ENCODE measurements at regions not wholly inside any gene's neighbourhood (a gene's known extent, or its start where the extent isn't known, plus 50 kb on each side); places are given as distances from the start of the nearest gene placed in this dataset.
"Not testable (repeated sequence)": the region's sequence is repeated elsewhere in the genome, so short reads cannot be mapped to it uniquely, and the experiment has no call there.

DNA sequence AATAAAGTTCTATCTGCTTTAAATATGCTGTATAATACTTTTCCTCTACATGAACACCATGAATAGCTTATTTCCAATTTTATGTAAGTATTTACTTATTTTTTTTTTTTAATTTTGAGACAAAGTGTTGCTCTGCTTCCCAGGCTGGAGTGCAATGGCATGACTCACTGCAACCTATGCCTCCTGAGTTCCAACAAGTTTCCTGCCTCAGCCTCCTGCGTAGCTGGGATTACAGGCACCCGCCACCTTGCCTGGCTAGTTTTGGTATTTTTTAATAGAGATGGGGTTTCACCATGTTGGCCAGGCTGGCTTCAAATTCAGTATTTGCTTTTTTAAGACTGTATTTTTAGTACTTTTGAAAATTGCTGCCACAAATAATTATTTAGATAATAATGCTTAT lies 1365.9 kb downstream of the GRIK2 start:
- TF ChIP-seq, protein P1, sequence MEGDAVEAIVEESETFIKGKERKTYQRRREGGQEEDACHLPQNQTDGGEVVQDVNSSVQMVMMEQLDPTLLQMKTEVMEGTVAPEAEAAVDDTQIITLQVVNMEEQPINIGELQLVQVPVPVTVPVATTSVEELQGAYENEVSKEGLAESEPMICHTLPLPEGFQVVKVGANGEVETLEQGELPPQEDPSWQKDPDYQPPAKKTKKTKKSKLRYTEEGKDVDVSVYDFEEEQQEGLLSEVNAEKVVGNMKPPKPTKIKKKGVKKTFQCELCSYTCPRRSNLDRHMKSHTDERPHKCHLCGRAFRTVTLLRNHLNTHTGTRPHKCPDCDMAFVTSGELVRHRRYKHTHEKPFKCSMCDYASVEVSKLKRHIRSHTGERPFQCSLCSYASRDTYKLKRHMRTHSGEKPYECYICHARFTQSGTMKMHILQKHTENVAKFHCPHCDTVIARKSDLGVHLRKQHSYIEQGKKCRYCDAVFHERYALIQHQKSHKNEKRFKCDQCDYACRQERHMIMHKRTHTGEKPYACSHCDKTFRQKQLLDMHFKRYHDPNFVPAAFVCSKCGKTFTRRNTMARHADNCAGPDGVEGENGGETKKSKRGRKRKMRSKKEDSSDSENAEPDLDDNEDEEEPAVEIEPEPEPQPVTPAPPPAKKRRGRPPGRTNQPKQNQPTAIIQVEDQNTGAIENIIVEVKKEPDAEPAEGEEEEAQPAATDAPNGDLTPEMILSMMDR (IDR thresholded peaks at IDR 0.05; ENCODE audit: poor library complexity, severe bottlenecking), result no peak
- TF ChIP-seq MXI1 (conservative IDR thresholded peaks at IDR 0.05; ENCODE audit: poor library complexity, severe bottlenecking), result no peak
- no peak for TF ChIP-seq EZH2 (IDR thresholded peaks at IDR 0.05; ENCODE audit: borderline replicate concordance, insufficient read depth, low read length, poor library complexity, severe bottlenecking)
- TF ChIP-seq SMC3 (conservative IDR thresholded peaks at IDR 0.05; ENCODE audit: poor library complexity), result no peak
- TF ChIP-seq EP300 (conservative IDR thresholded peaks at IDR 0.05; ENCODE audit: poor library complexity, severe bottlenecking), result no peak
- TF ChIP-seq REST (IDR thresholded peaks at IDR 0.05; ENCODE audit: borderline replicate concordance), result no peak
- no peaks in the 10 kb centered on the region for H3K36me3 ChIP-seq (ENCODE audit: insufficient read depth, low read length)
- H2AFZ ChIP-seq (ENCODE audit: low read depth, low read length), result no peak overlapping the region
- H4K20me1 ChIP-seq (ENCODE audit: insufficient read depth), result no peaks in the 10 kb centered on the region
- H3K27ac ChIP-seq (ENCODE audit: low read length), result no peak overlapping the region
- no peak overlapping the region for H3K9ac ChIP-seq (ENCODE audit: low read length)
- no peaks in the 10 kb centered on the region for H3K9me3 ChIP-seq (ENCODE audit: low read length)
- H3K4me3 ChIP-seq (ENCODE audit: low read length), result no peak overlapping the region
- H3K4me2 ChIP-seq (ENCODE audit: low read length), result no peak overlapping the region
- no peaks in the 10 kb centered on the region for H3F3A ChIP-seq (ENCODE audit: insufficient read depth, low read length, poor library complexity, severe bottlenecking)
- H3K79me2 ChIP-seq (replicated peaks; ENCODE audit: insufficient read depth, low read length), result no peaks in the 10 kb centered on the region
- no peaks in the 10 kb centered on the region for H3K27me3 ChIP-seq (ENCODE audit: insufficient read depth, low read depth, low read length)
- no peaks in the 10 kb centered on the region for H3K9me2 ChIP-seq (ENCODE audit: insufficient read depth, low read length)

DNA sequence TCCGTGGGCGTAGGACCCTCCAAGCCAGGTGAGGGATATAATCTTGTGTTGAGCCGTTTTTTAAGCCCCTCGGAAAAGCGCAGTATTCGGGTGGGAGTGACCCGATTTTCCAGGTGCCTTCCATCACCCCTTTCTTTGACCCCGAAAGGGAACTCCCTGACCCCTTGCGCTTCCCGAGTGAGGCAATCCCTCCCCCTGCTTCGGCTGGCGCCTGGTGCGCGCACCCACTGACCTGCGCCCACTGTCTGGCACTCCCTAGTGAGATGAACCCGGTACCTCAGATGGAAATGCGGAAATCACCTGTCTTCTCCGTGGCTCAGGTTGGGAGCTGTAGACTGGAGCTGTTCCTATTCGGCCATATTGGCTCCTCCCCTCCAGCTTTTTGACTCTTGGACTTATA lies 1365.0 kb downstream of the GRIK2 start:
- H4K20me1 ChIP-seq (ENCODE audit: insufficient read depth); H3K27me3 ChIP-seq (ENCODE audit: insufficient read depth, low read depth, low read length); H3K79me2 ChIP-seq (replicated peaks; ENCODE audit: insufficient read depth, low read length); H3K27ac ChIP-seq (ENCODE audit: low read length); H3K9ac ChIP-seq (ENCODE audit: low read length); H3K36me3 ChIP-seq (ENCODE audit: insufficient read depth, low read length); H3F3A ChIP-seq (ENCODE audit: insufficient read depth, low read length, poor library complexity, severe bottlenecking); H3K9me3 ChIP-seq (ENCODE audit: low read length); H3K4me2 ChIP-seq (ENCODE audit: low read length); H3K9me2 ChIP-seq (ENCODE audit: insufficient read depth, low read length); H3K4me3 ChIP-seq (ENCODE audit: low read length); H2AFZ ChIP-seq (ENCODE audit: low read depth, low read length): not testable (repeated sequence)

DNA sequence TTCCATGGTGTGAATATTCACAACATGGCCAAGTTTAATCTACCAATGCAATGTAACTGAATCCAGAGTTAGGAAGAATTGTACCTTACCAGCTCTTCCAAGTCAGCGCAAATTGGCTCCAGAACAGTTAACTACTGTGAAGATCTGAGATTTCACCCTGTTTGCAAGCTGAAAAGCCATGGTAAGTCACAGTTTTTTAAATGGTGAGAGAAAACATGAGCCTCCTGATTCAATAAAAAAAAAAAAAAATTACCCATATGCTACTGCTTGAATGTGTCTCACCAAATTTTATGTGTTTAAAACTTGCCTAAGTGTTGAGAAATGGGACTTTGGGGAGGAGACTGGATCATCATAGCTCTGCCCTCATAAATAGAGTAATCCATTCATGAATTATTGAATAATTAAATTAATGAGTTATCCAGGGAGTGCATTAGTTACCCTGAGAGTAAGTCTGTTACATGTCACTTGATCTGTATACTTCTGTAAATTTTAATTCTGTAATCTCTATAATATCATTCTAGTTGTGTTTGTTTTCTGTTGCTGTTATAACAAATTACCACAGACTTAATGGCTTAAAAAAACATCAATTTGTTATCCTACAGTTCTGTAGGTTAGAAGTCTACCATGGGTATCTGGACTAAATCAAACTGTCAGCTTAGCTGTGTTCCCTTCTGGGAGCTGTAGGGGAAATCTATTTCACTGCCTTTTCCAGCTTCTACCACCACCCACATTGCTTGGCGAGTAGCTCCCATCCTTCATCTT lies 1355.9 kb downstream of the GRIK2 start:
- no peaks in the 10 kb centered on the region for H3K9me3 ChIP-seq (ENCODE audit: low read length)
- no peaks in the 10 kb centered on the region for H3K36me3 ChIP-seq (ENCODE audit: insufficient read depth, low read length)
- H3K9ac ChIP-seq (ENCODE audit: low read length), result no peak overlapping the region
- H3K9me2 ChIP-seq (ENCODE audit: insufficient read depth, low read length), result no peaks in the 10 kb centered on the region
- no peak overlapping the region for H3K4me3 ChIP-seq (ENCODE audit: low read length)
- no peaks in the 10 kb centered on the region for H4K20me1 ChIP-seq (ENCODE audit: insufficient read depth)
- H3K27ac ChIP-seq (ENCODE audit: low read length), result no peak overlapping the region
- H3K79me2 ChIP-seq (replicated peaks; ENCODE audit: insufficient read depth, low read length), result no peaks in the 10 kb centered on the region
- no peak overlapping the region for H3K4me2 ChIP-seq (ENCODE audit: low read length)
- TF ChIP-seq SMC3 (conservative IDR thresholded peaks at IDR 0.05; ENCODE audit: poor library complexity) (no peak), MXI1 (conservative IDR thresholded peaks at IDR 0.05; ENCODE audit: poor library complexity, severe bottlenecking) (no peak), POLR2AphosphoS5 (IDR thresholded peaks at IDR 0.05) (no peak), REST (IDR thresholded peaks at IDR 0.05; ENCODE audit: borderline replicate concordance) (no peak), TAF1 (IDR thresholded peaks at IDR 0.05; ENCODE audit: low read depth) (no peak), EZH2 (IDR thresholded peaks at IDR 0.05; ENCODE audit: borderline replicate concordance, insufficient read depth, low read length, poor library complexity, severe bottlenecking) (no peak), RAD21 (conservative IDR thresholded peaks at IDR 0.05) (no peak), EP300 (conservative IDR thresholded peaks at IDR 0.05; ENCODE audit: poor library complexity, severe bottlenecking) (no peak)
- TF ChIP-seq, protein P1 (IDR thresholded peaks at IDR 0.05; ENCODE audit: poor library complexity, severe bottlenecking), result no peak
- H3F3A ChIP-seq (ENCODE audit: insufficient read depth, low read length, poor library complexity, severe bottlenecking), result no peaks in the 10 kb centered on the region
- no peak overlapping the region for H2AFZ ChIP-seq (ENCODE audit: low read depth, low read length)
- no peaks in the 10 kb centered on the region for H3K27me3 ChIP-seq (ENCODE audit: insufficient read depth, low read depth, low read length)
